ENCODE measurements at regions not wholly inside any gene's neighbourhood (a gene's known extent, or its start where the extent isn't known, plus 50 kb on each side); places are given as distances from the start of the nearest gene placed in this dataset.

- intact Hi-C loops (cut with micrococcal nuclease): no loop called here
- Histone ChIP-seq H3K9ac (ENCODE audit: low read length) (no peak overlapping the region), H3K79me2 (ENCODE audit: insufficient read depth, low read length) (no peaks in the 10 kb centered on the region), H4K20me1 (ENCODE audit: insufficient read depth) (no peaks in the 10 kb centered on the region), H3K36me3 (ENCODE audit: control insufficient read depth in 1 of 2, insufficient read depth in 2 of 2, low read length in 2 of 2) (no peaks in the 10 kb centered on the region), H3K9me3 (ENCODE audit: control insufficient read depth in 1 of 2, insufficient read depth in 1 of 2, low read depth in 1 of 2, low read length in 2 of 2) (no peaks in the 10 kb centered on the region), H3K4me1 (ENCODE audit: control insufficient read depth in 1 of 2, insufficient read depth in 2 of 2, low read length in 2 of 2) (no peaks in the 10 kb centered on the region), H3K9me2 (ENCODE audit: insufficient read depth) (no peaks in the 10 kb centered on the region), H2AFZ (ENCODE audit: low read depth, low read length, poor library complexity, severe bottlenecking) (no peak overlapping the region), H3K4me3 (replicated peaks in 1 of 2; ENCODE audit: low read depth in 1 of 2, low read length in 2 of 2) (no peak overlapping the region), H3K27ac (ENCODE audit: low read depth, low read length) (no peak overlapping the region), H3K27me3 (ENCODE audit: insufficient read depth, low read length) (no peaks in the 10 kb centered on the region), H3K4me2 (ENCODE audit: low read length) (no peak overlapping the region)
- RAD21 ChIA-PET (ENCODE audit: low non-redundant PET in 1 of 2, low total read pairs in 2 of 2, uncharacterized antibody in 2 of 2, unreplicated experiment in 2 of 2): no interaction called here
- DNase-seq (ENCODE audit: low read depth, low spot score): no peak
- no TSS peak for BruUV-seq (replicated peaks)
- TF ChIP-seq TCF7L2 (IDR thresholded peaks at IDR 0.05; ENCODE audit: borderline replicate concordance, extremely low read depth, insufficient read depth, insufficient read length) (no peak), CEBPB (IDR thresholded peaks at IDR 0.05; ENCODE audit: low read depth) (no peak), CTCF (IDR thresholded peaks at IDR 0.05 in 2 of 3, conservative IDR thresholded peaks at IDR 0.05 in 1 of 3; ENCODE audit: borderline replicate concordance in 1 of 3, insufficient read depth in 1 of 3, low read depth in 2 of 3, low read length in 2 of 3) (no peak), POLR2A (IDR thresholded peaks at IDR 0.05; ENCODE audit: borderline replicate concordance, extremely low read depth, insufficient read depth, insufficient read length) (no peak), YY1 (IDR thresholded peaks at IDR 0.05; ENCODE audit: extremely low read depth, insufficient replicate concordance, low read depth, low read length) (no peak), ATF3 (IDR thresholded peaks at IDR 0.05) (no peak), ZNF274 (IDR thresholded peaks at IDR 0.05; ENCODE audit: low read depth, low read length) (no peak), ZBTB33 (IDR thresholded peaks at IDR 0.05; ENCODE audit: extremely low read depth, insufficient replicate concordance, low read length) (no peak), REST (IDR thresholded peaks at IDR 0.05; ENCODE audit: low read depth) (no peak), ZFX (IDR thresholded peaks at IDR 0.05) (no peak), ELF1 (IDR thresholded peaks at IDR 0.05; ENCODE audit: borderline replicate concordance, low read depth) (no peak), EGR1 (IDR thresholded peaks at IDR 0.05; ENCODE audit: low read depth) (no peak), SP1 (IDR thresholded peaks at IDR 0.05; ENCODE audit: low read depth) (no peak), POLR2AphosphoS5 (IDR thresholded peaks at IDR 0.05; ENCODE audit: low read depth, low read length) (no peak), JUND (IDR thresholded peaks at IDR 0.05) (no peak), EZH2phosphoT487 (IDR thresholded peaks at IDR 0.05; ENCODE audit: borderline replicate concordance) (no peak), FOSL1 (IDR thresholded peaks at IDR 0.05; ENCODE audit: low read depth) (no peak)
- no peak for ATAC-seq
- CTCF ChIA-PET: no interaction called here
- POLR2A ChIA-PET: no interaction called here
Observed at GRCh38 chr13:64054321-64054720, 2638.7 kb upstream of the PCDH20 start.

Measured in HCT116 (cell line).